22Rv1 (cell line): ENCODE measurements at regions not wholly inside any gene's neighbourhood (a gene's known extent, or its start where the extent isn't known, plus 50 kb on each side); places are given as distances from the start of the nearest gene placed in this dataset.

Experiments
- H3K27ac ChIP-seq: fragments of 450-650 bp; 2 replicates; pipeline ENCODE4 v1.5.1; 2017
- ZFX ChIP-seq: fragments of 450-650 bp; IDR thresholded peaks from 2 replicates; pipeline ENCODE4 v1.6.1; 2017; ENCODE audit warnings: antibody characterized with exemption, borderline replicate concordance
- TF ChIP-seq, protein P1 (sequence below): fragments of 450-650 bp; IDR thresholded peaks from 2 replicates; pipeline ENCODE4 v1.5.1; 2017; ENCODE audit warnings: mild to moderate bottlenecking

- no peak for TF ChIP-seq ZFX
- TF ChIP-seq, protein P1, sequence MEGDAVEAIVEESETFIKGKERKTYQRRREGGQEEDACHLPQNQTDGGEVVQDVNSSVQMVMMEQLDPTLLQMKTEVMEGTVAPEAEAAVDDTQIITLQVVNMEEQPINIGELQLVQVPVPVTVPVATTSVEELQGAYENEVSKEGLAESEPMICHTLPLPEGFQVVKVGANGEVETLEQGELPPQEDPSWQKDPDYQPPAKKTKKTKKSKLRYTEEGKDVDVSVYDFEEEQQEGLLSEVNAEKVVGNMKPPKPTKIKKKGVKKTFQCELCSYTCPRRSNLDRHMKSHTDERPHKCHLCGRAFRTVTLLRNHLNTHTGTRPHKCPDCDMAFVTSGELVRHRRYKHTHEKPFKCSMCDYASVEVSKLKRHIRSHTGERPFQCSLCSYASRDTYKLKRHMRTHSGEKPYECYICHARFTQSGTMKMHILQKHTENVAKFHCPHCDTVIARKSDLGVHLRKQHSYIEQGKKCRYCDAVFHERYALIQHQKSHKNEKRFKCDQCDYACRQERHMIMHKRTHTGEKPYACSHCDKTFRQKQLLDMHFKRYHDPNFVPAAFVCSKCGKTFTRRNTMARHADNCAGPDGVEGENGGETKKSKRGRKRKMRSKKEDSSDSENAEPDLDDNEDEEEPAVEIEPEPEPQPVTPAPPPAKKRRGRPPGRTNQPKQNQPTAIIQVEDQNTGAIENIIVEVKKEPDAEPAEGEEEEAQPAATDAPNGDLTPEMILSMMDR: no peak
- no peak overlapping the region for H3K27ac ChIP-seq
Measured at GRCh38 chr10:131020775-131021174, 290.7 kb downstream of the TCERG1L start.

GRCh38 chr10:131021246-131021895 is 290.1 kb downstream of the TCERG1L start:
- H3K27ac ChIP-seq: no peak overlapping the region
- TF ChIP-seq ZFX: no peak
- TF ChIP-seq, protein P1: no peak

DNA sequence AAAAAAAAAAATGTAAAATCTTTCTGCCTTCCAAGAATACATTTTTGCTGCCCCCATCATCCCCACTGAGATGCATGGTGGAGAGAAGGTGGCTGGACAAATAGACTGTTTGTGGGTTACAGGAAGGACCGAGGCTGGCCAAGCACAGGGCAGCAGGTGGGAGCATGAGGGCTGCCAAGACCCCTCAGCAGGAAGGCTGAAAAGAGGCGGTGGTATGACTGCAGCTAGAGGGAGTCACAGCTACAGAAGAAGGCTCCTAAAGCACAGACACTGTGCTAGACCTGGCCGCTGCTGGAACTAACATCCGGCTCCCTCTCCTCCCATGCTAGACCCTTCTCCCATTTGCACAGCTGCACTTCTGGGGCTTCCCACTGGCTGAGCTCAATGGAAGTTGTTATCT is 289.6 kb downstream of the TCERG1L start:
- no peak for TF ChIP-seq ZFX
- TF ChIP-seq, protein P1: no peak
- no peak overlapping the region for H3K27ac ChIP-seq

DNA sequence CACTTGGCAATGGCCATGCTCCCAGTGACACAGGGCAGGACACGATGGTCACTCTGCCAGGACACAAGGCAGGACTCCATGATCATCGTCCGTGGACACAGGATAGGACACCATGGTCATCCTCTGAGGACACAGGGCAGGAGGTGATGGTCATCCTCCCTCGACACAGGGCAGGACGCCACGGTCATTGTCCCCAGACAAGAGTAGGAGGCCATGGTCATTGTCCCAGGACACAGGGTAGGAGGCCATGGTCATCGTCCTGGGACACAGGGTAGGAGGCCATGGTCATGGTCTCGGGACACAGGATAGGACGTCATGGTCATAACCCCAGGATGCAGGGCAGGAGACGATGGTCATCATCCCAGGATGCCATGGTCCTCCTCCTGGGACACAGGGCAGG is 289.2 kb downstream of the TCERG1L start:
- H3K27ac ChIP-seq: no peak overlapping the region
- TF ChIP-seq, protein P1: no peak
- no peak for TF ChIP-seq ZFX

GRCh38 chr10:131022981-131023380 is 288.5 kb downstream of the TCERG1L start:
- H3K27ac ChIP-seq: no peak overlapping the region
- TF ChIP-seq, protein P1: no peak
- TF ChIP-seq ZFX: no peak

DNA sequence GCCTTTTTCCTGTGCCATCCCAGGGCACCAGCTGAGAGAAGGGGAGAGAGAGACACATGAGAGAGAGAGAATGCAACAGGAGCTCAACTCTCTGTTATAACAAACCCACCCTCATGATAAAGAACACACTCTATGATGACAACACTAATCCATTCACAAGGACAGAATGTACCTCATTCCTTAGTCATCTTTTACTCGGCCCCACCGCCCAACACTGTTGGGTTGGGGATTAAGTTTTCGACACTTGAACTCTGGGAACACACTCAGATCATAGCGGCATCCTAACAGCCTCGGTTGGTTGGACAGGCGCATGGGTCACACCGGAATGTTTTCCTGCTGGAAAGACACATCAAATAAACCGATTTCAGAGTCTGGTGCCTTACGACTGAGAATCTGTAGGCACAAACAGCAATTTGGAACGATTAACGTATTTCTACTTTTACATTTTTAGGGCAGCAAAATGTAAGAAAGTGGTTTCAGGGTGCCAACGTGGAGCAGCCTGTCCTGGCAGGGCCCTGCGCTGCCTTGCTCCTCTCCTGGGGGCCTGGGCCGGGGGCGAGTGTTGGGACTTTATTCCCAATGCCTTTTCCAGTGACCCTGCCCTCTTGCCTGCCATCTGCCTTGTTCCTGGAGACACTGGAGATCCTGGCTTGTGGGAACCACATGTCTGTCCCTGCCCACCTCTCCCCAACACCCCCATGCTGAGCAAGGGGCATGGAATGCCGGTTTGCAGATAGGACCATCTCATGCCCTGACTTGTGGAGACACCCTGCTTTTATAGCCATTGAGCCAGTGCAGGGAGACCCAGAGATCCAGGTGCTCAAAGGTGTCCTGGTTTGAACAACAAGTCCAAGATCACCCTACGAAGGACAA is 287.0 kb downstream of the TCERG1L start:
- H3K27ac ChIP-seq: no peak overlapping the region
- TF ChIP-seq, protein P1: no peak

DNA sequence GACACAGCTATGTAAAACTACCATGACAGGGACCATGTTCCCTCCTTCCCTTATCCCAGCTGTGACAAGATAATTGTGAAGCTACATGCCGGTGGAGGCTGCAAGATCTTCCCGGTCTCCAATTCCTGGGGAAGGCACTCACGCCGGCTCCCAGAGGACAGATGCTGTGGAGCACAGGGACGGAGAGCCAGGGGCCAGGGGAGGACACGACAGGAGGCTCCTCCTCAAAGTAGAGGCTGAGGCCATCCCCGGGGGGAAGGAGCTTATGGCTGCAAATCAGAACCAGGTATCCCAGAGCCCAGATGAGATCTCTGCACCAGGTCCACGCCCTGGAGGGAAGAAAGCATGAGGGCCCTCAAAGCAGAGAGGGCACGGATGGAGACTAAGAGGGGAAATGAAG is 286.2 kb downstream of the TCERG1L start:
- TF ChIP-seq ZFX: no peak
- TF ChIP-seq, protein P1: no peak
- no peak overlapping the region for H3K27ac ChIP-seq
